Chondrocyte (in vitro differentiated cells): ENCODE measurements at regions not wholly inside any gene's neighbourhood (a gene's known extent, or its start where the extent isn't known, plus 50 kb on each side); places are given as distances from the start of the nearest gene placed in this dataset.

ENCODE experiments used
- DNase-seq: peaks from one replicate; pipeline ENCODE4 v3.0.0; 2021; ENCODE audit warnings: mixed read lengths, low spot score
- H3K27ac Mint-ChIP-seq: one replicate; pipeline ENCODE4 v1.8.0; 2021; ENCODE audit warnings: mild to moderate bottlenecking, moderate library complexity, mixed read lengths; ENCODE audit not compliant: unreplicated experiment
- H3K27me3 Mint-ChIP-seq: 2 replicates; pipeline ENCODE4 v1.8.0; 2021; ENCODE audit warnings: low read depth, mixed read lengths
- H3K36me3 Mint-ChIP-seq: 2 replicates; pipeline ENCODE4 v1.8.0; 2021; ENCODE audit warnings: low read depth, mixed read lengths
- H3K4me1 Mint-ChIP-seq: 2 replicates; pipeline ENCODE4 v1.8.0; 2021; ENCODE audit warnings: low read depth, mild to moderate bottlenecking, mixed read lengths
- H3K4me3 Mint-ChIP-seq: one replicate; pipeline ENCODE4 v1.8.0; 2021; ENCODE audit warnings: mild to moderate bottlenecking, moderate library complexity, mixed read lengths; ENCODE audit not compliant: unreplicated experiment
- H3K9me3 Mint-ChIP-seq: 2 replicates; pipeline ENCODE4 v1.8.0; 2021; ENCODE audit warnings: low read depth, mixed read lengths
- CTCF ChIP-seq: fragments of 200-600 bp; sonication (generic); IDR thresholded peaks from 2 replicates; pipeline ENCODE4 v1.5.0; 2021; ENCODE audit warnings: antibody characterized with exemption, mild to moderate bottlenecking, moderate library complexity

- H3K4me3 Mint-ChIP-seq: no peak overlapping the region
- no peak overlapping the region for H3K27ac Mint-ChIP-seq
- peaks cover 19% of the 10 kb centered on the region for H3K9me3 Mint-ChIP-seq
- no peak for TF ChIP-seq CTCF
- peaks cover 10% of the 10 kb centered on the region for H3K27me3 Mint-ChIP-seq
- H3K4me1 Mint-ChIP-seq: peaks cover 16% of the 10 kb centered on the region
- DNase-seq: no peak
- H3K36me3 Mint-ChIP-seq: peaks cover 2% of the 10 kb centered on the region
These were observed 238.2 kb downstream of the TUSC7 start for GRCh38 chr3:116947809-116948208.

GRCh38 chr3:116950301-116951055 is 240.9 kb downstream of the TUSC7 start:
- Mint-ChIP-seq H3K27me3 (peaks cover 8% of the 10 kb centered on the region), H3K9me3 (no peaks in the 10 kb centered on the region), H3K4me3 (no peak overlapping the region), H3K36me3 (no peaks in the 10 kb centered on the region), H3K27ac (no peak overlapping the region), H3K4me1 (peaks cover 16% of the 10 kb centered on the region)
- DNase-seq: no peak
- no peak for TF ChIP-seq CTCF

GRCh38 chr3:116951610-116952009 is 242.0 kb downstream of the TUSC7 start:
- peak overlapping the region; percentile 13 for H3K27ac Mint-ChIP-seq
- peaks cover 8% of the 10 kb centered on the region for H3K27me3 Mint-ChIP-seq
- H3K36me3 Mint-ChIP-seq: no peaks in the 10 kb centered on the region
- H3K9me3 Mint-ChIP-seq: no peaks in the 10 kb centered on the region
- peaks cover 16% of the 10 kb centered on the region for H3K4me1 Mint-ChIP-seq
- no peak overlapping the region for H3K4me3 Mint-ChIP-seq
- DNase-seq: no peak
- TF ChIP-seq CTCF: no peak

- no peak overlapping the region for H3K4me3 Mint-ChIP-seq
- no peak for DNase-seq
- H3K4me1 Mint-ChIP-seq: no peaks in the 10 kb centered on the region
- H3K27ac Mint-ChIP-seq: no peak overlapping the region
- peaks cover 7% of the 10 kb centered on the region for H3K27me3 Mint-ChIP-seq
- no peak for TF ChIP-seq CTCF
- no peaks in the 10 kb centered on the region for H3K36me3 Mint-ChIP-seq
- H3K9me3 Mint-ChIP-seq: no peaks in the 10 kb centered on the region
These were observed 248.7 kb downstream of the TUSC7 start for GRCh38 chr3:116958291-116958690.

- Mint-ChIP-seq H3K4me1 (no peaks in the 10 kb centered on the region), H3K36me3 (no peaks in the 10 kb centered on the region), H3K27ac (no peak overlapping the region), H3K9me3 (no peaks in the 10 kb centered on the region), H3K27me3 (peaks cover 7% of the 10 kb centered on the region), H3K4me3 (no peak overlapping the region)
- no peak for TF ChIP-seq CTCF
- DNase-seq: no peak
These were observed 251.5 kb downstream of the TUSC7 start for GRCh38 chr3:116961106-116961505.
